DMS53 (cell line): ENCODE measurements at regions not wholly inside any gene's neighbourhood (a gene's known extent, or its start where the extent isn't known, plus 50 kb on each side); places are given as distances from the start of the nearest gene placed in this dataset.
"Not testable (repeated sequence)": the region's sequence is repeated elsewhere in the genome, so short reads cannot be mapped to it uniquely, and the experiment has no call there.

Source experiments
- DNase-seq: peaks from one replicate; lab custom pipeline; 2025; lab: John Stamatoyannopoulos, UW

- DNase-seq, result no peak
Measured at GRCh38 chr4:180999217-180999616, 1244.0 kb upstream of the TENM3 start.

- no peak for DNase-seq
Measured at GRCh38 chr4:181004056-181004455, 1239.1 kb upstream of the TENM3 start.

DNA sequence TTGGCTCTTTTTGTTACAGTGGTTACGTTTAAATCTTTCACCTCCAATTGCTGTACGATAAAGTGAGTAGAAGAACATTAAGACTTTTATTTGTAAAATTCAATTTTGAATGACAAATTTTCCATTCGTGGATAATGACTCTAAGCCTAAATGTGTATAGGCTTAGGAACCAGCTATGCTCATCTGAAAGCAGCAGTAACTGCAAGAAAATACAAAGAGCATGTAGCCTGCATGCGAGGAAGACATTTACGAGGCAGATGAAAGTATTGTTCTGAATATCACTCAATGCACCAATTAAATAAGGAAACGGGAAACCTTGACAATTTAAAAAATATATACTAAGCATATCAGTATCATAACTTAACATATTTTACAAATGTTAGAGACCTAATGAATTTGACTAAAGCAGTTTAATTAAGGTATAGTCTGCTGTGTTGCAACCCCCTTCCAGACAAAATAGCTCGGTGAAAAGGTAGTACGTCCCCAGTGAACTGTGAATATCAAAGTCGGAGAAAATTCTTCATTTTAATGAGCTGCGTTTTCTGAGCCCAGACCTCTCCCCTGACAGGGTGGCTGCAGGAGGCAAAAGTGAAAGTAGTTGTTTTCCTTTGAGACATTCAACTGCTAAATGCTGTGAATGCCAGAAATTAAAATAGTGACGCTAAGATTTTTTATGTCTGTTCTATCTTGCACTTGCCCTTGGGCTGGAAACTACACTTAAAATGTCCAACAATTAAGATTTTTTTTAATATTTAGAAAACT, 1236.5 kb upstream of the TENM3 start:
- DNase-seq, result no peak

DNA sequence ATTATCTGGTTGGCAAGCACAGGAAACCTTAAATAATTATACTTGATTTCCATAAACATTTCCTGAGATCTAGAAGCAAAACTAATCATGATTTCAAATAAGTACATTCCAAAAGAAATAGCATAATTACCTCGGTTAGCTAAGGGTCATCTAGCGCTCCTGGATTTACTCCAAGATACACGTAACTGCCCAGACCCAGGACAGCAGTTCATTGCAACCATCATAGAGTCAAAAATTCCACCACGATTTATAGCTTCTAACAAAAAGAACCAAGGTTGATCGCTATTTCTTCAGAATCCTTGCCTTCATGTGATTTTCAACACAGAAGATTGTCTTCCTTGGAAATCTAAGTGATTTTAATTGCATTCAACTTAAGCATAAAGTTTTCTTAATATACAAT, 1235.5 kb upstream of the TENM3 start:
- no peak for DNase-seq

GRCh38 chr4:181008164-181008563, 1235.0 kb upstream of the TENM3 start:
- peak; percentile 3 for DNase-seq

GRCh38 chr4:181013162-181013561, 1230.0 kb upstream of the TENM3 start:
- DNase-seq, result no peak

DNA sequence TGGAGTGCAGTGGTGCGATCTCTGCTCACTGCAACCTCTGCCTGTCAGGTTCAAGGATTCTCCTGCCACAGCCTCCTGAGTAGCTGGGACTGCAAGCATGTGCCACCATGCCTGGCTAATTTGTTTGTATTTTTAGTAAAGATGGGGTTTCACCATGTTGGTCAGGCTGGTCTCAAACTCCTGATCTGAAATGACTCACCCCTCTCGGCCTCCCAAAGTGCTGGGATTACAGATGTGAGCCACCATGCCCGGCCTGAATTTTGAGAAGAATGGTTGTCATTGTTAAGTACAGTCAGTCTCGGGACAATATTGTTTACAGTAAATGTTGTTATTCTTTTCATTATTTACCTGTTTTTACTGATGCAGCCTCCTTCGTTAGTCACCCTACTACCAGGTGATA, 1226.2 kb upstream of the TENM3 start:
- DNase-seq, result no peak

- no peak for DNase-seq
Measured at GRCh38 chr4:181018472-181018871, 1224.7 kb upstream of the TENM3 start.

- no peak for DNase-seq
Measured at GRCh38 chr4:181018913-181019312, 1224.3 kb upstream of the TENM3 start.

- no peak for DNase-seq
Measured at GRCh38 chr4:181020456-181020855, 1222.7 kb upstream of the TENM3 start.

DNA sequence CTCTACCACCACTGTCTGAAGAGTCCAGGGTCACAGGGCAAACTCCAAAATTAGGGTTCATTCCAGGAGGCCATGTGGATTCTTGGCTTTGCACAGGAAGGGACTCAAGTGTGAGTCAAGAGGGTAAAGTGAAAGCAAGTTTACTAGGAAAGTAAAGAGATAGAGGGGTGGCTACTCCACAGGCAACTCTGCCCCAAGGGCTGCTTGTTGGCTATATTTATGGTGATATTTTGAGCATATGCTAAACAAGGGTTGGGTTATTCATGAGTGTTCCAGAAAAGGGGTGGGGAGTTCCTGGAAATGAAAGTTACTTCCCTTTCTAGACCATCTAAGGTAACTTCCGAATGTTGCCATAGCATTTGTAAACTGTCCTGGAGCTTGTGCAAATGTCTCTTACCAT, 1222.0 kb upstream of the TENM3 start:
- no peak for DNase-seq

DNA sequence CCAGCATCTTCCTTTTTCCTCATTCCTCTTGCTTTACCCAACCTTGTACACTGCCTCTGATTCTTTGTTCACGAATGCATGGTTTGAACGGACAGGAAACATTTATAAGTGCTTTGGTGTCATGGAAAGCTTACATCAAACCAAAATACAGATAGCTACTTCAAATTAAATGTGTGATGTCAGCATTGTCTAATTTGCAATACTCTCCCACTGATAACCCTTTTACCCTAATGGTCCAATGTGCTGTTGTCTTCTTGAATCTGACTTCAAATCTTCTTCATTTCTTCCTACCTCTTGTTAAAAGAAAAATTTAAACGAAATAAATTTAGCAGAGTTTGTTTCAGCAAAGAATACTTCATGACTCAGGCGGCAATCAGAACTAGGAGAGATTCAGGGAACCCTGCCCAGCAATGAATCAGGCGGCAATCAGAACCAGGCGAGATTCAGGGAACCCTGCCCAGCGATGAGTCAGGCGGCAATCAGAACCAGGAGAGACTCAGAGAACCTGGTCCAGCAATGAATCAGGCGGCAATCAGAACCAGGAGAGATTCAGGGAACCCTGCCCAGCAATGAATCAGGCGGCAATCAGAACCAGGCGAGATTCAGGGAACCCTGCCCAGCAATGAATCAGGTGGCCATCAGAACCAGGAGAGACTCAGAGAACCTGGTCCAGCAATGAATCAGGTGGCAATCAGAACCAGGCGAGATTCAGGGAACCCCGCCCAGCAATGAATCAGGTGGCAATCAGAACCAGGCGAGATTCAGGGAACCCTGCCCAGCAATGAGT, 1212.9 kb upstream of the TENM3 start:
- DNase-seq, result not testable (repeated sequence)

DNA sequence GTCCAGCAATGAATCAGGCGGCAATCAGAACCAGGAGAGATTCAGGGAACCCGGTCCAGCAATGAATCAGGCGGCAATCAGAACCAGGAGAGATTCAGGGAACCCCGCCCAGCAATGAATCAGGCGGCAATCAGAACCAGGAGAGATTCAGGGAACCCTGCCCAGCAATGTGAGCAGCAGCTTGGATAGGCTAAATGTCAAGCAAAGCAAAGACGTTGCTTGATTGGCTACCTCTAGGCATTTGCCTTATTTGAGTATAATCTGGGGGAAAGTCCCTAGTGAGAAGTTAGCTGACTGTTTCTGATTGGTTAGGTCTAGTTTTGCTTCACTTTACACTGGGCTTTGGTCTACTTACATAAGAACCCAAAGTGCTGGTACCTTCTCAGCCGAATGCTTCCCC, 1212.2 kb upstream of the TENM3 start:
- DNase-seq, result no peak

DNA sequence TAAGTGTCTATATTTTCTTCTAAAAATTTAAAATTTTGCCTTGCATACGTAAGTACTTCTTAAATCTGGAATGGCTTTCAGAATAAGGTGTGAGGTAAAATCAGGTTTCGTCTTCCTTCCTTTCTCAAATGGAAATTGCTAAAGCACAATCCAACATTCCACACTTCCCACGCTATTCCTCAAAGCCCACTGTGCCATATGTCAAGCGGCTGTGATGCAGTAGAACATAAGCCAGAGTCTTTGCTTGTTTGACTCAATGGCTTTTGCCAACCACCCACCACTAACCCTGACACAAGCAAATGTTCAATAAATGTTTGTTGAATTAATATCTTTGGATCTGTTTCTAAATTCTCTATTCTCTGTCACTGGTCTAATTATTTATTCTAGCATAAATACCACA, 1199.7 kb upstream of the TENM3 start:
- DNase-seq, result no peak

GRCh38 chr4:181046809-181047208, 1196.4 kb upstream of the TENM3 start:
- DNase-seq, result no peak

DNA sequence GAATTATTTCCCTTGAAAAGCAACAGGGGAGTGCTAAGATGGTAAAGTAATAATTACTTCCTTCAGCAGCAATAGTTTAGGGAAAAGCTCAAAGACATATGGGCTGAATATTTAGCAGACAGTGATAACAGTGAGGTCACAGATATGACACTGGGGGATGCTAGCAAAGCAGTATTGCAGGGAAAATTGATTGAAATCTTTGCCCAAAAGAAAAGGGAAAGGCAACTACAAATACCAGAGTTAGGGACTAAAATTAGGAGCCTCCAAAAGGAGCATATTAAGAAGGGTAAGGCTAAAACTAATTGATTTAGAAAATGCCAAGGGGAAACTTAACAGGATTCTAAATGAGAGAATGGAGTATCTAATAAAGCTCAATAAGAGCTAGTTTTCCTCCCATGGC, 1191.3 kb upstream of the TENM3 start:
- DNase-seq, result no peak

GRCh38 chr4:181061787-181062186, 1181.4 kb upstream of the TENM3 start:
- no peak for DNase-seq

DNA sequence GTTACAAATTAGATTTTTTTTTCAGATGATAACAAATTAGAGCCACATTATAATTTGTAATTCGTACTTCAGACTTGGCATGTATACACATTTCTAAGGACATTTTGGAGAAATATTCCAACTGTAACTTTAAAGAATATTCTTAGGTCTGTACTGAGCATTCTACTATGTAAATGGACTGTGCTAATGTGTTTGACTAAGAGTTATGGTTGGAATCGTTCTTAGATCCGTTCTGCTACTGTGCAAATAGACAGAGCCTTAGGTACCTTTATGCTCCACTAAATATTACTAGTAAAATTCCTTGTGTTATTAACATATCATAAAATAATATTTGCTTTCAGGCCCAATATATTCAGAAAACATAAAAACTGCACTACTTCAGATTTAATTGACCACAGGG, 1180.0 kb upstream of the TENM3 start:
- DNase-seq, result no peak

GRCh38 chr4:181077341-181077740, 1165.9 kb upstream of the TENM3 start:
- DNase-seq, result no peak

- no peak for DNase-seq
Measured at GRCh38 chr4:181078196-181078595, 1165.0 kb upstream of the TENM3 start.

DNA sequence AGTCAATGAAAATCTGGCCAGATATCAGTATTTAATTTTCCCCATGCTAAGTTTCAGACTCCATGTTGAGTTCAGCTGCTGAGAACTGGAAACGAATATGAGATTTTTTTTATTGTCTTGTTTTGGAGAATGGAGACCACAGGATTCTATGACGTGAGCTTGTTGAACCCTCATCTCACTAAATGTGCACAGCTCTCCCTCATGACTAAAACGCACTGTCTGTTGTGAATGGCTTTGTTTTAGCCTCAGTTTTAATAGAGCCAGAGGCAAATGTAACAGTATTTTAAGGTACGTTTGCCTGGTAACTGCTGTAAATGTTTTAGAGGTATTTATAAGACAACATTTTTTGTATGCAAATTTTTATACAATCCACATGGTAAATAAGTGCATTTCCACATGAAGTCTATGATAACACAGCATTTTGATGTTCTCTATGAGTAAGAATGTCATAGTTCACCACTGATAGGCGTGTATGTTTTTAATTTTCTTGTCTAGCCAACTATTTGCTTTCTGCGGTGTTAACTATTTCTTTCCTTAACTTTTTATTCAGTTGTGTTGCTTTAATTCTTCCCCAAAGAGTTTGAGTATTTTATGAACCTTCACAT, 1159.3 kb upstream of the TENM3 start:
- DNase-seq, result no peak

DNA sequence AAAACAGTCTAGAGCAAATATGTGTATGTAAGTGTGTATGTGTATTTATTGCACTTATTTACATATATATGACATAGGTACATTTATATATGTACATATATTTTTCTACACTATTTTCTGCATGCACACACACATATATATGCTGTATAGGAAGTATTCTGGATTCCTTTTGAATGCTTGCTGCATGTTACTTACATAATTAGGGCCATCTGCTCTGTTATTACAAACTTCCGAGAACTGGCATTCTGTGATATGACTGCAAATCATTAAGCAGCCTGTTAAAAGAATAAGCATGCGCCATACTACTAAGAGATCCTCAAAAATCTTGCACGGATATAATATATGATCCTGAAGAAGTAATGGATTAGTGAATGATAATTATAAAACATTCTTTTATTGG, 1157.6 kb upstream of the TENM3 start:
- no peak for DNase-seq

DNA sequence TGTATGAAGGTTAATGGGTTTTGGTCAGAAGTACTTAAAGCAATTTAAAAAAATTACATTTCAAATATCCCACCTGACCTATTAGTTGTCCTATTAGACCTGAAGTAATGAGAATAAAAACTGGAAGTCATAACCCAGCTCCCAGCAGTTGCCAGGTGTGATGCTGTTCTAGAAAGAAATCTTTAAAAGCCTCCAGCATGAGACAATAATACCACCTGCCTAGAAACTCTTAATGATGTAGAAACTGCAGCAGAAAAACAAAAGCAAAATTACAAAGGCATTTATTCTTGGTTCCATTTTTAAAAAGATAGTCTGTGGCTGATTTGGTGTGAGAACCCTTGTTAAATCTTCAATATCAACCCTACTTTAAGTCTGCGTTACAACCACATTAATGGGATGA, 1137.7 kb upstream of the TENM3 start:
- no peak for DNase-seq
